IPS DF 6.9 (cell line): ENCODE measurements at regions not wholly inside any gene's neighbourhood (a gene's known extent, or its start where the extent isn't known, plus 50 kb on each side); places are given as distances from the start of the nearest gene placed in this dataset.
"Not testable (repeated sequence)": the region's sequence is repeated elsewhere in the genome, so short reads cannot be mapped to it uniquely, and the experiment has no call there.

Experiments used
- DNase-seq: peaks from one replicate; pipeline ENCODE4 v3.0.0-alpha.2; 2013; ENCODE audit warnings: low read depth, low spot score
- H3K27ac ChIP-seq: one replicate; pipeline ENCODE4 v1.5.1; 2013; ENCODE audit warnings: low read length, control low read depth
- H3K27me3 ChIP-seq: 2 replicates; pipeline ENCODE4 v1.6.1; 2013; ENCODE audit warnings: mild to moderate bottlenecking, low read length; ENCODE audit not compliant: control insufficient read depth, insufficient read depth
- H3K36me3 ChIP-seq: 2 replicates; pipeline ENCODE4 v1.6.1; 2013; ENCODE audit warnings: low read length; ENCODE audit not compliant: control insufficient read depth, insufficient read depth
- H3K4me1 ChIP-seq: 2 replicates; pipeline ENCODE4 v1.6.1; 2013; ENCODE audit warnings: low read length; ENCODE audit not compliant: control insufficient read depth, insufficient read depth
- H3K4me3 ChIP-seq: 2 replicates; pipeline ENCODE4 v1.5.1; 2013; ENCODE audit warnings: mild to moderate bottlenecking, low read length
- H3K9me3 ChIP-seq: 2 replicates; pipeline ENCODE4 v1.6.1; 2013; ENCODE audit warnings: low read length, inconsistent platforms; ENCODE audit not compliant: control insufficient read depth, insufficient read depth
- WGBS: extraction: QIAGEN DNeasy Blood & Tissue Kit; methylation state at CpG from one replicate; pipeline ENCODE4 v1.1.7; 2013; ENCODE audit warnings: mixed read lengths, missing lambda C conversion rate; ENCODE audit not compliant: insufficient read length, insufficient coverage; 5-methylcytosine and 5-hydroxymethylcytosine counted together

- H3K27me3 ChIP-seq: no peaks in the 10 kb centered on the region
- H3K4me1 ChIP-seq: 0 out of 2 replicates have a peak, but pooled peaks cover 1% of the 10 kb centered on the region
- H3K4me3 ChIP-seq: no peak overlapping the region
- H3K9me3 ChIP-seq: no peaks in the 10 kb centered on the region
- H3K36me3 ChIP-seq: no peaks in the 10 kb centered on the region
- WGBS: no CpG with 5 or more reads among the region's 3 CpGs
- no peak for DNase-seq
- H3K27ac ChIP-seq: no peak overlapping the region
These were observed 107.5 kb upstream of the DPT start for GRCh38 chr1:168836469-168836868.

GRCh38 chr1:168837230-168837629 lies 108.2 kb upstream of the DPT start:
- not testable (repeated sequence) for DNase-seq

GRCh38 chr1:168842306-168842705 lies 113.3 kb upstream of the DPT start:
- H3K36me3 ChIP-seq: no peaks in the 10 kb centered on the region
- no peak for DNase-seq
- no peak overlapping the region for H3K4me3 ChIP-seq
- WGBS: no CpG with 5 or more reads among the region's 1 CpG
- H3K27ac ChIP-seq: no peak overlapping the region
- H3K4me1 ChIP-seq: 0 out of 2 replicates have a peak, but pooled peaks cover 1% of the 10 kb centered on the region
- H3K27me3 ChIP-seq: no peaks in the 10 kb centered on the region
- H3K9me3 ChIP-seq: no peaks in the 10 kb centered on the region

More at GRCh38 chr1:168837230-168837629, 108.2 kb upstream of the DPT start:
- not testable (repeated sequence) for H3K27me3 ChIP-seq, H3K9me3 ChIP-seq, H3K36me3 ChIP-seq, H3K4me1 ChIP-seq, H3K4me3 ChIP-seq, H3K27ac ChIP-seq
- WGBS: no CpG with 5 or more reads among the region's 30 CpGs

- H3K27ac ChIP-seq: no peak overlapping the region
- no peaks in the 10 kb centered on the region for H3K9me3 ChIP-seq
- no peaks in the 10 kb centered on the region for H3K36me3 ChIP-seq
- H3K27me3 ChIP-seq: no peaks in the 10 kb centered on the region
- 0 out of 2 replicates have a peak, but pooled peaks cover 1% of the 10 kb centered on the region for H3K4me1 ChIP-seq
- no peak for DNase-seq
- no CpG with 5 or more reads among the region's 2 CpGs for WGBS
- no peak overlapping the region for H3K4me3 ChIP-seq
These were observed 113.9 kb upstream of the DPT start for GRCh38 chr1:168842916-168843315.

- Histone ChIP-seq H3K36me3 (no peaks in the 10 kb centered on the region), H3K4me3 (no peak overlapping the region), H3K4me1 (0 out of 2 replicates have a peak, but pooled peaks cover 1% of the 10 kb centered on the region), H3K27ac (no peak overlapping the region), H3K9me3 (no peaks in the 10 kb centered on the region), H3K27me3 (no peaks in the 10 kb centered on the region)
- WGBS: no CpG with 5 or more reads among the region's 4 CpGs
- no peak for DNase-seq
These were observed 114.4 kb upstream of the DPT start for GRCh38 chr1:168843401-168843800.

- Histone ChIP-seq H3K27ac (no peak overlapping the region), H3K27me3 (no peaks in the 10 kb centered on the region), H3K36me3 (no peaks in the 10 kb centered on the region), H3K4me3 (no peak overlapping the region), H3K4me1 (0 out of 2 replicates have a peak, but pooled peaks cover 1% of the 10 kb centered on the region), H3K9me3 (no peaks in the 10 kb centered on the region)
- no CpG with 5 or more reads among the region's 2 CpGs for WGBS
- no peak for DNase-seq
These were observed 114.9 kb upstream of the DPT start for GRCh38 chr1:168843950-168844349.

- Histone ChIP-seq H3K4me1 (0 out of 2 replicates have a peak, but pooled peaks cover 2% of the 10 kb centered on the region), H3K27ac (no peak overlapping the region), H3K9me3 (no peaks in the 10 kb centered on the region), H3K4me3 (no peak overlapping the region), H3K27me3 (no peaks in the 10 kb centered on the region), H3K36me3 (no peaks in the 10 kb centered on the region)
- no peak for DNase-seq
- no CpG with 5 or more reads among the region's 2 CpGs for WGBS
These were observed 116.1 kb upstream of the DPT start for GRCh38 chr1:168845140-168845539.

GRCh38 chr1:168848051-168848450 lies 119.0 kb upstream of the DPT start:
- no CpG with 5 or more reads among the region's 3 CpGs for WGBS
- 0 out of 2 replicates have a peak, but pooled peaks cover 2% of the 10 kb centered on the region for H3K4me1 ChIP-seq
- no peaks in the 10 kb centered on the region for H3K27me3 ChIP-seq
- no peak overlapping the region for H3K27ac ChIP-seq
- no peak overlapping the region for H3K4me3 ChIP-seq
- DNase-seq: no peak
- no peaks in the 10 kb centered on the region for H3K36me3 ChIP-seq
- no peaks in the 10 kb centered on the region for H3K9me3 ChIP-seq

GRCh38 chr1:168861421-168862004 lies 132.5 kb upstream of the DPT start:
- no peaks in the 10 kb centered on the region for H3K27me3 ChIP-seq
- H3K36me3 ChIP-seq: no peaks in the 10 kb centered on the region
- H3K4me1 ChIP-seq: no peaks in the 10 kb centered on the region
- no peak overlapping the region for H3K4me3 ChIP-seq
- no peaks in the 10 kb centered on the region for H3K9me3 ChIP-seq
- H3K27ac ChIP-seq: no peak overlapping the region
- no peak for DNase-seq

GRCh38 chr1:168863772-168864171 lies 134.8 kb upstream of the DPT start:
- no CpG with 5 or more reads among the region's 5 CpGs for WGBS
- H3K27ac ChIP-seq: no peak overlapping the region

GRCh38 chr1:168864266-168864665 lies 135.3 kb upstream of the DPT start:
- no peak overlapping the region for H3K27ac ChIP-seq

More at GRCh38 chr1:168863772-168864171, 134.8 kb upstream of the DPT start:
- Histone ChIP-seq H3K4me3 (no peak overlapping the region), H3K4me1 (no peaks in the 10 kb centered on the region), H3K27me3 (no peaks in the 10 kb centered on the region), H3K36me3 (no peaks in the 10 kb centered on the region), H3K9me3 (no peaks in the 10 kb centered on the region)
- DNase-seq: no peak

More at GRCh38 chr1:168864266-168864665, 135.3 kb upstream of the DPT start:
- Histone ChIP-seq H3K4me3 (no peak overlapping the region), H3K36me3 (no peaks in the 10 kb centered on the region), H3K4me1 (no peaks in the 10 kb centered on the region), H3K27me3 (no peaks in the 10 kb centered on the region), H3K9me3 (no peaks in the 10 kb centered on the region)
- no peak for DNase-seq
